Astrocyte (in vitro differentiated cells and primary cell): ENCODE measurements at regions not wholly inside any gene's neighbourhood (a gene's known extent, or its start where the extent isn't known, plus 50 kb on each side); places are given as distances from the start of the nearest gene placed in this dataset.

Experiments
- DNase-seq: peaks from one replicate; pipeline ENCODE4 v3.0.0-alpha.2; 2010; ENCODE audit warnings: low read depth
- FAIRE-seq: peaks from 2 replicates; lab custom pipeline; 2011; peaks lifted over from hg19 to GRCh38; lab: Jason Lieb, UNC
- H2AFZ ChIP-seq: 2 replicates; pipeline ENCODE4 v1.6.0; 2012; ENCODE audit warnings: low read depth, low read length, inconsistent platforms
- H3K27ac ChIP-seq: 2 replicates; pipeline ENCODE4 v1.5.1; 2011; ENCODE audit warnings: low read depth, low read length, inconsistent platforms
- H3K27me3 ChIP-seq: 2 replicates; pipeline ENCODE4 v1.6.0; 2011; ENCODE audit warnings: low read length, inconsistent platforms; ENCODE audit not compliant: insufficient read depth
- H3K36me3 ChIP-seq: 2 replicates; pipeline ENCODE4 v1.5.1; 2011; ENCODE audit warnings: low read length, inconsistent platforms; ENCODE audit not compliant: insufficient read depth
- H3K4me1 ChIP-seq: 2 replicates; pipeline ENCODE4 v1.5.1; 2011; ENCODE audit warnings: low read length, inconsistent platforms; ENCODE audit not compliant: insufficient read depth
- H3K4me2 ChIP-seq: 2 replicates; pipeline ENCODE4 v1.6.0; 2012; ENCODE audit warnings: low read length, inconsistent platforms
- H3K4me3 ChIP-seq: 2 replicates; pipeline ENCODE4 v1.5.1; 2011; ENCODE audit warnings: low read depth, mild to moderate bottlenecking, low read length, inconsistent platforms; ENCODE audit not compliant: insufficient read depth
- H3K79me2 ChIP-seq: 2 replicates; pipeline ENCODE4 v1.6.0; 2012; ENCODE audit warnings: mild to moderate bottlenecking, low read length, inconsistent platforms; ENCODE audit not compliant: insufficient read depth
- H3K9ac ChIP-seq: 2 replicates; pipeline ENCODE4 v1.6.0; 2012; ENCODE audit warnings: mild to moderate bottlenecking, low read length, inconsistent platforms
- H3K9me3 ChIP-seq: 2 replicates; pipeline ENCODE4 v1.5.1; 2012; ENCODE audit warnings: low read depth, mild to moderate bottlenecking, low read length, inconsistent platforms; ENCODE audit not compliant: insufficient read depth
- H4K20me1 ChIP-seq: 2 replicates; pipeline ENCODE4 v1.6.0; 2012; ENCODE audit warnings: low read length, inconsistent platforms; ENCODE audit not compliant: insufficient read depth
- H3K27ac Mint-ChIP-seq: one replicate; pipeline ENCODE4 v1.8.0; 2021; ENCODE audit warnings: mild to moderate bottlenecking, mixed read lengths; ENCODE audit not compliant: unreplicated experiment
- H3K27me3 Mint-ChIP-seq: one replicate; pipeline ENCODE4 v1.8.0; 2021; ENCODE audit warnings: low read depth, mixed read lengths; ENCODE audit not compliant: unreplicated experiment
- H3K36me3 Mint-ChIP-seq: one replicate; pipeline ENCODE4 v1.8.0; 2021; ENCODE audit warnings: low read depth, mixed read lengths; ENCODE audit not compliant: unreplicated experiment
- H3K4me1 Mint-ChIP-seq: one replicate; pipeline ENCODE4 v1.8.0; 2021; ENCODE audit warnings: low read depth, mixed read lengths; ENCODE audit not compliant: unreplicated experiment
- H3K4me3 Mint-ChIP-seq: one replicate; pipeline ENCODE4 v1.8.0; 2021; ENCODE audit warnings: mild to moderate bottlenecking, moderate library complexity, mixed read lengths; ENCODE audit not compliant: unreplicated experiment
- H3K9me3 Mint-ChIP-seq: one replicate; pipeline ENCODE4 v1.8.0; 2021; ENCODE audit warnings: mild to moderate bottlenecking, mixed read lengths; ENCODE audit not compliant: unreplicated experiment
- EZH2 ChIP-seq: IDR thresholded peaks from 2 replicates; pipeline ENCODE4 v1.6.1; 2012; ENCODE audit warnings: mild to moderate bottlenecking, low read length, inconsistent platforms; ENCODE audit not compliant: insufficient read depth
- TF ChIP-seq, protein P1 (sequence below): IDR thresholded peaks from 2 replicates; pipeline ENCODE4 v1.5.1; 2011; ENCODE audit warnings: low read depth, mild to moderate bottlenecking, inconsistent platforms, low read length, moderate library complexity; ENCODE audit not compliant: insufficient read depth

DNA sequence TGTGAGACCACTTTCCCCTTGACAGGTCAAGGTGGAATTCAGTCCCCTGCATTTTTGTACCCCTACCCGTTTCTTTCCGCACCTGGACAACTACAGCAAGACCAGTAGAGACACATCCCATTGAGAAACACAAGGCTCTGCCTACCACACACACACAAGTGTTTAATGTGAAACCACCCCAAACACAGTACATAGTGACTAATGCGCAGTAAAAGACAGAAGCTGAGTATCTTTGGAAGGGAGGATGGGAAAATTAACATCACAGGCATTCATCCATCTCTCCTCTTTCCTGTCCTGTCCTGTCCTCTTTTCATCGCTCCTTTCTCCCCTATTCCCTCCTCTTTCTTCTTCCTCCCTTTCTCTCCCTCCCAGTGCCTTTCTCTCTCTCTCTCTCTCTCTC is 64.8 kb downstream of the SCN11A start:
- Histone ChIP-seq H3K79me2 (no peaks in the 10 kb centered on the region), H3K4me3 (no peak overlapping the region), H3K9me3 (no peaks in the 10 kb centered on the region), H3K4me1 (peaks cover 31% of the 10 kb centered on the region), H3K27ac (no peak overlapping the region), H2AFZ (no peak overlapping the region), H4K20me1 (no peaks in the 10 kb centered on the region), H3K9ac (no peak overlapping the region), H3K27me3 (no peaks in the 10 kb centered on the region), H3K36me3 (no peaks in the 10 kb centered on the region), H3K4me2 (no peak overlapping the region)
- TF ChIP-seq, protein P1, sequence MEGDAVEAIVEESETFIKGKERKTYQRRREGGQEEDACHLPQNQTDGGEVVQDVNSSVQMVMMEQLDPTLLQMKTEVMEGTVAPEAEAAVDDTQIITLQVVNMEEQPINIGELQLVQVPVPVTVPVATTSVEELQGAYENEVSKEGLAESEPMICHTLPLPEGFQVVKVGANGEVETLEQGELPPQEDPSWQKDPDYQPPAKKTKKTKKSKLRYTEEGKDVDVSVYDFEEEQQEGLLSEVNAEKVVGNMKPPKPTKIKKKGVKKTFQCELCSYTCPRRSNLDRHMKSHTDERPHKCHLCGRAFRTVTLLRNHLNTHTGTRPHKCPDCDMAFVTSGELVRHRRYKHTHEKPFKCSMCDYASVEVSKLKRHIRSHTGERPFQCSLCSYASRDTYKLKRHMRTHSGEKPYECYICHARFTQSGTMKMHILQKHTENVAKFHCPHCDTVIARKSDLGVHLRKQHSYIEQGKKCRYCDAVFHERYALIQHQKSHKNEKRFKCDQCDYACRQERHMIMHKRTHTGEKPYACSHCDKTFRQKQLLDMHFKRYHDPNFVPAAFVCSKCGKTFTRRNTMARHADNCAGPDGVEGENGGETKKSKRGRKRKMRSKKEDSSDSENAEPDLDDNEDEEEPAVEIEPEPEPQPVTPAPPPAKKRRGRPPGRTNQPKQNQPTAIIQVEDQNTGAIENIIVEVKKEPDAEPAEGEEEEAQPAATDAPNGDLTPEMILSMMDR, result no peak
- TF ChIP-seq EZH2, result no peak
- FAIRE-seq, result no peak
- no peak overlapping the region for H3K4me3 Mint-ChIP-seq
- peaks cover 7% of the 10 kb centered on the region for H3K4me1 Mint-ChIP-seq
- H3K36me3 Mint-ChIP-seq, result no peaks in the 10 kb centered on the region
- DNase-seq, result no peak
- H3K9me3 Mint-ChIP-seq, result peaks cover 2% of the 10 kb centered on the region
- H3K27me3 Mint-ChIP-seq, result peaks cover 4% of the 10 kb centered on the region
- H3K27ac Mint-ChIP-seq, result no peak overlapping the region

DNA sequence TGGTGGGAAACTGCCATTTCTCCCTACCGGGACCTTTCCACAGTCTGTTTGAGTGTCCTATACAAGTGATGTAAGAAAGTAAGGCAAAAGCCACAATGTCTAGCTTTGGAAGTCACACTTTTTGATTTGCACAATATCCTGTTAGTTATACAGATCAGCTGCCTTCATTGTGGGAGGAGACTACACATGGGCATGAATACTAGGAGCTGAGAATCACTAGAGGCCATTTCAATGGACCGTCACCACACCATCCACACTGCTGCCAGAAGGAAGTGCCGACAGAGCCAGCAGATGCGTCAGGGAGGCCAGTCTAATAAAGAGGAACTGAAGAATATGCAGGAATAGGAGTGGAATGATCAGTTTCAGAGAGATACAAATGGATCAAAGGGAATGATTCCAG is 65.8 kb downstream of the SCN11A start:
- H3K4me3 Mint-ChIP-seq, result no peak overlapping the region
- Histone ChIP-seq H3K9ac (peak overlapping the region; percentile 18), H3K27ac (peak overlapping the region; percentile 82), H3K36me3 (no peaks in the 10 kb centered on the region), H3K4me3 (no peak overlapping the region), H3K4me1 (peaks cover 24% of the 10 kb centered on the region), H3K79me2 (no peaks in the 10 kb centered on the region), H3K9me3 (no peaks in the 10 kb centered on the region), H2AFZ (no peak overlapping the region), H4K20me1 (no peaks in the 10 kb centered on the region), H3K4me2 (peak overlapping the region; percentile 49), H3K27me3 (no peaks in the 10 kb centered on the region)
- no peak overlapping the region for H3K27ac Mint-ChIP-seq
- peaks cover 7% of the 10 kb centered on the region for H3K4me1 Mint-ChIP-seq
- no peak for DNase-seq
- H3K27me3 Mint-ChIP-seq, result peaks cover 4% of the 10 kb centered on the region
- no peaks in the 10 kb centered on the region for H3K36me3 Mint-ChIP-seq
- FAIRE-seq, result no peak
- peaks cover 2% of the 10 kb centered on the region for H3K9me3 Mint-ChIP-seq
- TF ChIP-seq, protein P1, result no peak
- TF ChIP-seq EZH2, result no peak

DNA sequence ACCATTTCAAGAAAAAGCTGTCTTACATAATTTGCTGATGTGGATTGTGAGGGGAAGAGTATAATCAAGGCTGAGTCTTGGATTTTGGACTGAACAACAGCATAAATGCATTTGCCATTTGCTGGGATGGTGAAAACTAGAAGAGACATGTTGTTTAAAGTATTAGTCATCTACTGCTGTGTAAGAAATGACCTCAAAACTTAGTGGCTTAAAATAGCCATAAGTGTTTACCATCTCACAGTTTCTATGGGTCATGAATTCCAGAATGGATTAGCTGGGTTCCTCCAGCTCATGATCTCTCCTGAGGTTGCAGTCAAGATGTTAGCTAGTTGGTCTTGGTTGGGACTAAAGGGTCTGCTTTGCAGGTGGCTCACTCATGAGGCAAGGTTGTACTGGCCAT is 66.2 kb downstream of the SCN11A start:
- Histone ChIP-seq H3K9me3 (no peaks in the 10 kb centered on the region), H3K4me2 (peak overlapping the region; percentile 49), H3K9ac (peak overlapping the region; percentile 23), H4K20me1 (no peaks in the 10 kb centered on the region), H2AFZ (no peak overlapping the region), H3K4me1 (peaks cover 22% of the 10 kb centered on the region), H3K27me3 (no peaks in the 10 kb centered on the region), H3K4me3 (no peak overlapping the region), H3K36me3 (no peaks in the 10 kb centered on the region), H3K27ac (peak overlapping the region; percentile 82), H3K79me2 (no peaks in the 10 kb centered on the region)
- Mint-ChIP-seq H3K27ac (no peak overlapping the region), H3K27me3 (peaks cover 4% of the 10 kb centered on the region), H3K4me3 (no peak overlapping the region), H3K9me3 (peaks cover 2% of the 10 kb centered on the region), H3K4me1 (peaks cover 7% of the 10 kb centered on the region), H3K36me3 (no peaks in the 10 kb centered on the region)
- FAIRE-seq (peak; percentile 98), DNase-seq (peak; percentile 54)
- no peak for TF ChIP-seq EZH2
- TF ChIP-seq, protein P1, result no peak
